HepG2 (cell line): ENCODE measurements at regions not wholly inside any gene's neighbourhood (a gene's known extent, or its start where the extent isn't known, plus 50 kb on each side); places are given as distances from the start of the nearest gene placed in this dataset.

Experiments used
- ARID5B ChIP-seq: IDR thresholded peaks from 2 replicates; pipeline ENCODE4 v1.4.0; 2020; ENCODE audit warnings: mild to moderate bottlenecking, missing genetic modification reagents
- ATF5 ChIP-seq: sonication (generic); formaldehyde crosslinking; IDR thresholded peaks from 2 replicates; pipeline ENCODE4 v1.4.0; 2020; ENCODE audit warnings: mild to moderate bottlenecking, low read depth, missing genetic modification reagents
- CHD2 ChIP-seq: IDR thresholded peaks from 2 replicates; pipeline ENCODE4 v1.6.1; 2011; ENCODE audit warnings: low read depth, low read length, improper control_type of control experiment
- ELF1 ChIP-seq: sonication (generic); formaldehyde crosslinking; IDR thresholded peaks from 2 replicates; pipeline ENCODE4 v1.4.0; 2020; ENCODE audit warnings: missing genetic modification reagents
- ETV5 ChIP-seq: IDR thresholded peaks from 2 replicates; pipeline ENCODE4 v1.6.1; 2018; ENCODE audit warnings: missing biosample characterization, missing genetic modification reagents, inconsistent platforms, borderline replicate concordance
- FOXA3 ChIP-seq: IDR thresholded peaks from 2 replicates; pipeline ENCODE4 v1.6.1; 2016; ENCODE audit warnings: missing genetic modification reagents, missing compliant biosample characterization
- HDAC1 ChIP-seq: sonication (generic); formaldehyde crosslinking; IDR thresholded peaks from 2 replicates; pipeline ENCODE4 v1.5.1; 2020; ENCODE audit warnings: mild to moderate bottlenecking, missing genetic modification reagents
- MLXIP ChIP-seq: sonication (generic); formaldehyde crosslinking; IDR thresholded peaks from 2 replicates; pipeline ENCODE4 v1.9.0; 2021; ENCODE audit warnings: missing genetic modification reagents, borderline replicate concordance
- REPIN1 ChIP-seq: sonication (generic); formaldehyde crosslinking; IDR thresholded peaks from 2 replicates; pipeline ENCODE4 v1.8.0; 2022; ENCODE audit warnings: missing genetic modification reagents, low read depth, mild to moderate bottlenecking, borderline replicate concordance
- SP5 ChIP-seq: IDR thresholded peaks from 2 replicates; pipeline ENCODE4 v1.6.1; 2016; ENCODE audit warnings: low read depth, borderline replicate concordance
- SRSF4 ChIP-seq: fragments of 200-400 bp; formaldehyde crosslinking; IDR thresholded peaks from one replicate; pipeline ENCODE4 v1.6.1; 2018; ENCODE audit warnings: mild to moderate bottlenecking, low read depth, low read length, moderate library complexity; ENCODE audit not compliant: poor library complexity, severe bottlenecking
- TCF7 ChIP-seq: sonication (generic); IDR thresholded peaks from 2 replicates; pipeline ENCODE4 v1.6.1; 2016; ENCODE audit warnings: antibody characterized with exemption, low read depth
- UBTF ChIP-seq: sonication (generic); formaldehyde crosslinking; IDR thresholded peaks from 2 replicates; pipeline ENCODE4 v1.4.0; 2020; ENCODE audit warnings: mild to moderate bottlenecking, missing genetic modification reagents
- ZBTB43 ChIP-seq: sonication (generic); formaldehyde crosslinking; conservative IDR thresholded peaks from 2 replicates; pipeline ENCODE4 v1.4.0; 2020; ENCODE audit warnings: missing genetic modification reagents
- ZNF709 ChIP-seq: sonication (generic); formaldehyde crosslinking; IDR thresholded peaks from 2 replicates; pipeline ENCODE4 v1.5.0; 2020; ENCODE audit warnings: mild to moderate bottlenecking, missing genetic modification reagents
- ZNF781 ChIP-seq: sonication (generic); formaldehyde crosslinking; IDR thresholded peaks from 2 replicates; pipeline ENCODE4 v1.5.1; 2020; ENCODE audit warnings: borderline replicate concordance, mild to moderate bottlenecking, missing genetic modification reagents; ENCODE audit errors: not compliant biosample characterization

GRCh38 chr20:55471052-55472006 is 534.0 kb downstream of the CBLN4 start (continued):
- TF ChIP-seq ETV5 (CRISPR knock-in tag) (no peak), SRSF4 (no peak), ARID5B (CRISPR knock-in tag) (peak; percentile 97), UBTF (CRISPR knock-in tag) (no peak), TCF7 (no peak), ZNF709 (peak; percentile 16; the same call in 1 of the 2 replicates), ELF1 (no peak), SP5 (peak; percentile 38), HDAC1 (CRISPR knock-in tag) (peak; percentile 37; the same call in 1 of the 2 replicates), CHD2 (no peak), ZBTB43 (no peak), MLXIP (CRISPR knock-in tag) (no peak), REPIN1 (CRISPR knock-in tag) (no peak), ATF5 (CRISPR knock-in tag) (no peak), ZNF781 (CRISPR knock-in tag) (no peak), FOXA3 (peak; percentile 88)
